ENCODE measurements at regions not wholly inside any gene's neighbourhood (a gene's known extent, or its start where the extent isn't known, plus 50 kb on each side); places are given as distances from the start of the nearest gene placed in this dataset.
"Not testable (repeated sequence)": the region's sequence is repeated elsewhere in the genome, so short reads cannot be mapped to it uniquely, and the experiment has no call there.

DNA sequence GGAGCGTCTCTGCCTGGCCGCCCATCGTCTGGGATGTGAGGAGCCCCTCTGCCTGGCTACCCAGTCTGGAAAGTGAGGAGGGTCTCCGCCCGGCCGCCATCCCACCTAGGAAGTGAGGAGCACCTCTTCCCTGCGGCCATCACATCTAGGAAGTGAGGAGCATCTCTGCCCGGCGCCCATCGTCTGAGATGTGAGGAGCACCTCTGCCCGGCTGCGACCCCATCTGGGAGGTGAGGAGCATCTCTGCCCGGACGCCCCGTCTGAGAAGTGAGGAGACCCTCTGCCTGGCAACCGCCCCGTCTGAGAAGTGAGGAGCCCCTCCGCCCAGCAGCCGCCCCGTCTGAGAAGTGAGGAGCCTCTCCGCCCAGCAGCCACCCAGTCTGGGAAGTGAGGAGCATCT, 84.5 kb downstream of the IDS start:
- DNase-seq, result not testable (repeated sequence)

- DNase-seq, result no peak
Observed at GRCh38 chrX:149398027-149398426, 107.1 kb downstream of the IDS start.

- no peak for DNase-seq
Observed at GRCh38 chrX:149392921-149393320, 112.2 kb downstream of the IDS start.

- DNase-seq, result no peak
Observed at GRCh38 chrX:149383852-149384251, 121.3 kb downstream of the IDS start.

DNA sequence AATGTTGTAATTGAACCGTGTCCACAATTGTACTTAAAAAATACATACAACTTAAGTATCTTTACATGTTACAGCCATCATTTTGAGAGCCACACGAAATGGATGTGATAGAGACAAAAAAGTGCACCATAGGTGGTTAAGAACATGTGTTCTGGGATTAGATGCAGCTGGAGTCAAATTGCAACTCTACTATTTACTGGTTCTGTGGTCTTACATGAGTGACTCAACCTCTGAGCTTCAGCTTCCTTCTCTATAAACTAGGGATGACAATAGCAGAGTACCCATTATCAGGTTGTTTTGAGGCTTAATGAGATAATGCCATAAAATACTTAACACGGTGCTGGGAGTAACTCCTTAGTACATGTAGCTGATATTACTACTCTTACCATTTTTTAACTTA, 130.4 kb downstream of the IDS start:
- no peak for DNase-seq

GRCh38 chrX:149372866-149373265, 132.2 kb downstream of the IDS start:
- no peak for DNase-seq

- no peak for DNase-seq
Observed at GRCh38 chrX:149371986-149372385, 133.1 kb downstream of the IDS start.

- no peak for DNase-seq
Observed at GRCh38 chrX:149370097-149370496, 135.0 kb downstream of the IDS start.

DNA sequence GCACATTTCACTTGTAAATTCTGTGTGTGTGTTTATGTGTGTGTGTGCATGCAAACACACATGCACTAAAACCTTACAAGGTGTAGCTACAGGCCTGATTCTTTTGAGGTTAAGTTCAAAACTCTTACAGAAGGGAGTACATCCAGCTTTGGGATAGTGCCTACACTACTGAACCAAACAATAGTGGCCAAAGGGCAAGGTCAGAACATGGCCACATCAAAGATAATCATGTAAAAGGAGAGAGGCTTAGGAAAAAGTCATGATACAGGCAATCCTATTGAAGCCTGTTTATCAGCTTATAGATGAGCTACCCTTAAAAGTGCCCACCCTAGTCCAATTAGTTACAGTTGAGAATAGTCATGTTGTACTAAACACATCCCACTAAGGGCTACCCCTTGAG, 139.6 kb downstream of the IDS start:
- DNase-seq, result no peak

DNA sequence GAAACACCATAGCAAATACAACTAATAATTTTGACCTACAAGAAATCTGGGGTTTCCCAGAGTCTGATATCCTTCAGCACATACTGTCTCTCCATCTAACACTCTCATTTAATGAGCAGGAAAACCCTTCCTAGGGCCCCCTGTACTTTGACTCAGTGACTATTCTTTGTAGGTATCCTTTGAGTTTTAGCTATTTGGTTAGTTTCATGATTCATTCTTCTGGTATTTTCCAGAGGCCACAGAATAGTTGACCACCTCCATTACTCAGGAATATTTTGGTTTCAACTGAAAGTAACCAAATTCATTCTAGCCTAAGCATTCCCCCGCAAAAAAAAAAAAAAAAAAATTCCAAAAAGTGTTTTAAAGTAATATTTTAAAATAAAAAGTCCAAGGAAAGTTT, 140.0 kb downstream of the IDS start:
- no peak for DNase-seq

DNA sequence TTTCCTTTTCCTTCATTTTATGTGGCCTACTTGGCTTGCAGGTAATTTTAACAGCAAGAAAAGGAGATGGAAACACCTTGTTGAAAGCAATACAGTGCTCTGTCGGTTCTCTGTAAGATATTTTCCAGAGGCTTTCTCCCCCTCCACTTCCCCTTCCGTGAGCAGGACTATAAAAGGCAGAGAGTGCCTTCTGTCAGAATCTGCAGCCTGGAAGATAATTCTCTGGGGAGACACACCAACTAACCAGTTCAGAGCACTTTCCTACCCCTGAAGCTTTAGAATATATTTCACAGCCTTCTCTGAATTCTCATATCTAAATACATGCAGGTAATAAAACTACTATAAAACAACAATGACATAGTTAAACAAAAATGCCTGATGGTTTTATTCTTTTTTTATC, 141.1 kb downstream of the IDS start:
- no peak for DNase-seq

DNA sequence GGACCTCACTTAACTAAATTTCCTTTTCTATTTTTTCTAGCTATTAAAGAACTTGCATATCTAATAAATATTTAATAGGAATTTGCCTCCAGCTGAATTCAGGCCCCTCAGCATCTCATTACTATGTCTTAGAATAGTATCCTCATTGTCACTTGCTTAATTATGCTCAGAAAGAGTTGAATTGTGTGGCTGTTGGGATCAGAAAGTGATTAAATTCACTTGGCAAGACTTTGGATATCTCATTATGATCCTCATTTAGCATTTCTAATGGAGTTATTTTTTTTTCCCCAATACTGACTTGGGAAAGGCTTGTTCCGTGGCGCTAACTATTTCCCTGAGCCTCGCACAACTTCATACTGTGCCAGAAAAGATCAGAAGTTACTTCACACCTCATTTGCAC, 158.8 kb downstream of the IDS start:
- no peak for DNase-seq

GRCh38 chrX:149322316-149322715, 182.8 kb downstream of the IDS start:
- no peak for DNase-seq

GRCh38 chrX:149313871-149314371, 191.2 kb downstream of the IDS start:
- no peak for DNase-seq

GRCh38 chrX:149312988-149313387, 192.1 kb downstream of the IDS start:
- DNase-seq, result no peak

DNA sequence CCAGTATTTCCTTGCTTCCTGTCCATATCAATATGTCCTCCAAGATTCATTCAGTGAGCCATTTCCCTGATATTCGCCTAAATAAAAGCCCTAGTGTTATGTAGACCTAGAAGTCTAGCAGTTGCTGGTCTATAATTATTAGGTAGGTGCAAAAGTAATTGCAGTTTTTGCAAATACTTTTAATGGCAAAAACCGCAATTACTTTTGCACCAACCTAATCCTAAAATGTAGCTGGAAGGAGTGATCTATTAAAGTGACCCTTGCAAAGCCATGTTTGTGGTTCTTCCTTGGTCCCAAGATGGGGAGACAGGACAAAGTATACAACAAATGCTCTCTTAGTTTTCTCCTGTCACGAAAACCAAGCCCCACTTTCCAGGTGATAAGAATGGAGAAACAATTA, 193.0 kb downstream of the IDS start:
- DNase-seq, result no peak

- DNase-seq, result no peak
Observed at GRCh38 chrX:149302705-149303104, 202.4 kb downstream of the IDS start.

DNA sequence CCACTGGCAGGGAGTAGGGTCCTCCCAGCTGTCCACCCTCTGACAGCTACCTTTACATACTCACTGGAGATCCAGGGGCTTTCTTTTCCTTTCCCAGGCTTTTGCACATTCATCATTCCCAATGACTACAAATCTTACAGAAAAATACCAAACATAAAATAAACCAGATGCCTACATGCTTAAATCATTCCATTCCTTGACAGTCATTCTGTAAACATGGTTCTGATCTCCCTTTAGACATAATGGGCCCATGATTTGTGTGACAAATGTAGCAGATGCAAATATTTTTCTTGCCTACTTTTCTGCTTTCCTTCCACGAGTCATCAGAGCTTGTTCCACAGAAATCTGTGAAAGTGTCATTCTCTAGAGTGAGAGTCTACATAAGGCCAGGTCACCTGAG, 207.0 kb downstream of the IDS start:
- no peak for DNase-seq

- no peak for DNase-seq
Observed at GRCh38 chrX:149296092-149296491, 209.0 kb downstream of the IDS start.

DNA sequence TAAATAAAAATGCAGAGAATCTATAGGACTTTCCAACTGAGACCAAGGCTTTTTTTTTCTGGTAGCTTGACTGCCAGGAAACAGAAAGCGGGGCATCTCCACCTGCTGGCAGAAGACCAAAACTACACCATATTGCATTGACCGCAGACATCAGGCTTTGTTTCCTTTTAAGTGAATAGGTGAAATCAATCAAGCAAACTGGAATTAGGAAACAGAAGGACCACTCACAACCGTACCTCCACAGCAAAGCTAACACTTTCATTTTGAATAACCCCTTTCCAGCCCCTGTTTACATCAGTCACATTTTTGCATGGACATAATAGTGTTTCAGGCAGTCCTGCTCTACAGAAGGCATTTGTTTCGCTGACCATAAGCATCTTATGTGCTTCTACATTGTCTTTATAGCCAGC, 218.2 kb downstream of the IDS start:
- DNase-seq, result peak; percentile 5

DNA sequence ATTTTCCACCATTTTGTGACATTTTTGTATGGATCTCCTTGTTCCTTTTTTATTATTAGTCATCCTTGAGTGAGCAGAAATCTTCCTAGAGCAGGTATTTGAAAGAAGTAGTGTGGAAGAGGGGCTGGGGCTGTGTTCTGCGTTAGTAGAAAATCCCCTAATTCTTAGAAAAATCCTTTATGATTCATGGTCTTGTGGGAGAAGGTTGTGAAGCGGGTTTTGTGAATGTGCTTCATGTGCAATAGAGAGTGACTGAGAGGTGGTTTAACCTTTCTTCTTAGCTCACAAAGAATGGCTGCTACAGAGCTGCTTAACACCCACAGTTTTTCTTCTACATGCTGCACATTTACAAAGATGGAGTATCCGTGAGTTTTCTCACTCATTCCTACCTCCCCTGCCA, 220.5 kb downstream of the IDS start:
- DNase-seq, result no peak

GRCh38 chrX:149283853-149284252, 221.3 kb downstream of the IDS start:
- no peak for DNase-seq

DNA sequence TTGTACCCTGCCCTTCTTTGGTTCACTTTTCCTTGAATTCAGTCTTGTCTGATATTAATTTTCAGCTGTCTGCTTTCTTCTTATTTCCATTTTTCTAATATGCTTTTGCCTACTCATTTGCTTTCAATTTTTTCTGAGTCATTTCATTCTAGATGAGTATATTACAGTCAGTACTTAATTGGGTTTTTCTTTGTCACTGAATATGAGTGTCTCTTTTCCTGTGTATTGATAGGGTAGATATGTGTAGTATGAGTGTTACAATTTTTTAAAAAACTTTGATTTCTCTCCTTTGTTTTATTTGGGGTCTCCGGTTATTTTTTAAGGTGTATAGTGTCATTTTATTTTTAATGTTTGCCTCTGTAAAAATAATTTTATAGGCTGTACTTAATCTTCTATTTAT, 222.2 kb downstream of the IDS start:
- no peak for DNase-seq

GRCh38 chrX:149280011-149280410, 225.1 kb downstream of the IDS start:
- no peak for DNase-seq

DNA sequence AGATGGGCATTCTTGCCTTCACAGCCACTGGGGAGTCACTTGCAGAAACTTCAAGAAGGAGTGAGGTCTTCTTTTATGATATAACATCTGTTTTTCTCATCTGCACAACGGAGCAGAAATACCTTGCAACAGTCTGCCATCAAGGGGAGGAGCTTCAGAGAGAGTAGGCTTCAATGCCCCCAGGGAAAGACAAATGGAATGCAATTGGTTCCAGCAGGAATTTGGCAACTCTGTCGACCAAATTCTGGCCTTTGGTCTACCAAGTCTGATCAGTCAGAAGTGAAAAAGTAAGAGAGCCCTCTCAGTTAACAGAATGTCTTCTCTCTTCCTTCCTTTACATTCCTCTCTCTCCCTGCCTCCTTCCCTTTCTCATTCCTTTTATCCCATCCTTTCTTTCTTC, 229.3 kb downstream of the IDS start:
- no peak for DNase-seq

DNA sequence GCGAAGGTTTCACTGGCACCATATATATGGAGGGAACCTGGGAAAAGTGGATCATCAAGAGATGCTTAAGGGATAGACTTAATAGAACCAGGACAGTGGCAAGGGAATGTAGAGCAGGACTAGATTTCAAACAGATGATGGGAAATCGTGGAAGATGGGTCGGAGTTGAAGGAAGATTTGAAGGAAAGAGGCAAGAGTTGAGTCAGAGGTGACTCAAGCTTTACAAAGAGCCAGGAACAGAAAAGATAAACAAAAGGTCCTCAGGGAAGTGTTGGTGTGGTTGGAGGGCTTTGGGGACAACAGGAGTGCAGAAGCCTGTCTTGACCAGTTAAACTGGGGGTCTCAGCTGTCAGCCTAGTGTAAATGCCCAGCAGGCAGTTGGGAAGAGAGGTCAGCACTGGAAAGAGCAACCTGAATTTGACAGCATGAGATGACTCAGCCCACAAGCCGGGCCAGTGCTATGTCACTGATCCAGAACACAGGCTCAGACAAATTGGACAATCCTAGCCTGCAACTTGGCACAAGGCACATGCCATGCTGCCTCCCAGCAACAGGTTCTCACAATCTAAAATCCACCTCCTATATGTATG, 230.5 kb downstream of the IDS start:
- no peak for DNase-seq

Data from effector CD8-positive, alpha-beta T cell (primary cell).